ENCODE measurements at regions not wholly inside any gene's neighbourhood (a gene's known extent, or its start where the extent isn't known, plus 50 kb on each side); places are given as distances from the start of the nearest gene placed in this dataset.

GRCh38 chr2:215604606-215605005 lies 168.7 kb upstream of the FN1 start (continued):
- TF ChIP-seq NCOA5 (CRISPR knock-in tag; IDR thresholded peaks at IDR 0.05) (no peak), PHB2 (IDR thresholded peaks at IDR 0.05; ENCODE audit: partially characterized antibody) (no peak), ZNF251 (CRISPR knock-in tag; IDR thresholded peaks at IDR 0.05) (no peak), ZNF441 (CRISPR knock-in tag; IDR thresholded peaks at IDR 0.05; ENCODE audit: borderline replicate concordance) (no peak), FOXA3 (CRISPR knock-in tag; IDR thresholded peaks at IDR 0.05) (no peak), ZNF891 (CRISPR knock-in tag; IDR thresholded peaks at IDR 0.05) (no peak), ARHGAP35 (CRISPR knock-in tag; IDR thresholded peaks at IDR 0.05; ENCODE audit: borderline replicate concordance) (no peak), SPEN (CRISPR knock-in tag; IDR thresholded peaks at IDR 0.05; ENCODE audit: low read depth) (no peak), PHF5A (CRISPR knock-in tag; IDR thresholded peaks at IDR 0.05; ENCODE audit: low read depth, unreplicated experiment) (no peak)

GRCh38 chr2:215603440-215603839 lies 167.6 kb upstream of the FN1 start:
- ChIA-PET CTCF (ENCODE audit: low intra/inter-chr PET ratio, low total read pairs) (no interaction called here), POLR2A (interaction anchor here (0.6 kb wide), 1 partner anchor 231 kb away, joined by 4 read pairs; no protein-coding TSS in a partner anchor)
- ATAC-seq = no peak; the same call in 2 of the 3 replicates
- WGBS (ENCODE audit: low lambda C conversion rate) = 97% methylated on average over 7 of the region's 7 CpGs
- no peaks in the 10 kb centered on the region for H4K20me1 ChIP-seq (ENCODE audit: insufficient read depth, low read length)
- no peaks in the 10 kb centered on the region for H3K36me3 ChIP-seq (replicated peaks in 1 of 2; ENCODE audit: control insufficient read depth in 1 of 2, insufficient read depth in 2 of 2, low read length in 2 of 2)
- no peak overlapping the region for H2AFZ ChIP-seq (ENCODE audit: low read length)
- no peak overlapping the region for H3K4me3 ChIP-seq (replicated peaks in 1 of 3; ENCODE audit: insufficient read depth in 1 of 3, low read depth in 2 of 3, low read length in 3 of 3)
- intact Hi-C loops (cut with micrococcal nuclease; ENCODE audit: unreplicated experiment) = no loop called here
- H3K27me3 ChIP-seq (ENCODE audit: control insufficient read depth in 1 of 2, insufficient read depth in 2 of 2, low read length in 2 of 2) = no peaks in the 10 kb centered on the region
- no peak for DNase-seq (ENCODE audit: low spot score)
- no peak overlapping the region for H3K4me2 ChIP-seq (ENCODE audit: low read depth, low read length)
- BruUV-seq (replicated peaks) = no TSS peak
- H3K9ac ChIP-seq (ENCODE audit: insufficient read depth, low read depth, low read length) = no peak overlapping the region
- no peaks in the 10 kb centered on the region for H3K79me2 ChIP-seq (ENCODE audit: insufficient read depth, low read length)
- no peak for FAIRE-seq
- no peak overlapping the region for H3K27ac ChIP-seq (ENCODE audit: extremely low read length, insufficient read depth, low read length)
- no peaks in the 10 kb centered on the region for H3K9me3 ChIP-seq (ENCODE audit: low read length)
- TF ChIP-seq KDM6A (CRISPR knock-in tag; IDR thresholded peaks at IDR 0.05; ENCODE audit: low read depth) = no peak
- no peak for TF ChIP-seq DPF2 (CRISPR knock-in tag; IDR thresholded peaks at IDR 0.05; ENCODE audit: borderline replicate concordance, low read depth)
- TF ChIP-seq ZBTB8A (CRISPR knock-in tag; IDR thresholded peaks at IDR 0.05; ENCODE audit: borderline replicate concordance, low read depth) = no peak
- no peak for TF ChIP-seq USF2 (IDR thresholded peaks at IDR 0.05; ENCODE audit: low read depth, low read length)
- TF ChIP-seq USF2 (CRISPR knock-in tag; IDR thresholded peaks at IDR 0.05; ENCODE audit: borderline replicate concordance) = no peak
- no peak for TF ChIP-seq BRF2 (CRISPR knock-in tag; IDR thresholded peaks at IDR 0.05)
- TF ChIP-seq ZNF567 (CRISPR knock-in tag; IDR thresholded peaks at IDR 0.05; ENCODE audit: borderline replicate concordance) = no peak
- in situ Hi-C loops (cut with HindIII; ENCODE audit: extremely low pct_ligation_motif_present, low pct_unique_long_range_greater_than_20kb) = no loop called here
- peaks cover 7% of the 10 kb centered on the region for H3K4me1 ChIP-seq (ENCODE audit: insufficient read depth, low read length)

All from HepG2 (cell line).